HEK293 (cell line): ENCODE measurements at regions not wholly inside any gene's neighbourhood (a gene's known extent, or its start where the extent isn't known, plus 50 kb on each side); places are given as distances from the start of the nearest gene placed in this dataset.

Experiments used
- CTCF ChIA-PET: fragments of 350-600 bp; formaldehyde crosslinking; extraction: SDS; loops from one replicate; lab custom pipeline; 2021; ENCODE audit warnings: antibody characterized with exemption; lab: Yijun Ruan, JAX
- POLR2A ChIA-PET: fragments of 300-600 bp; formaldehyde crosslinking; extraction: SDS; loops from one replicate; lab custom pipeline; 2020; ENCODE audit warnings: antibody characterized with exemption, inconsistent platforms; lab: Yijun Ruan, JAX
- H3K27ac ChIP-seq: fragments of 200-500 bp; sonication (Bioruptor generic); 2 replicates; pipeline ENCODE4 v1.5.1; 2014; ENCODE audit warnings: low read depth, low read length, control low read depth, inconsistent platforms; ENCODE audit errors: extremely low read depth
- H3K36me3 ChIP-seq, 2 experiments: fragments of 200-500 bp in 1 of 2; sonication (Bioruptor generic) in 1 of 2; 1 replicate in 1 of 2; 2 replicates in 1 of 2; pipeline ENCODE4 v1.5.1; 2014 to 2017; ENCODE audit warnings: inconsistent platforms in 2 of 2, low read length in 2 of 2; ENCODE audit not compliant: control insufficient read depth in 2 of 2, insufficient read depth in 1 of 2
- H3K4me1 ChIP-seq: fragments of 200-500 bp; sonication (Bioruptor generic); 2 replicates; pipeline ENCODE4 v1.5.1; 2014; ENCODE audit warnings: mild to moderate bottlenecking, low read length, inconsistent platforms; ENCODE audit not compliant: control insufficient read depth, insufficient read depth
- H3K4me3 ChIP-seq: 2 replicates; pipeline ENCODE4 v1.5.1; 2011; ENCODE audit warnings: low read depth, mild to moderate bottlenecking, control low read depth, low read length, moderate library complexity
- H3K9me3 ChIP-seq: fragments of 200-500 bp; sonication (Bioruptor generic); 2 replicates; pipeline ENCODE4 v1.5.1; 2014; ENCODE audit warnings: low read depth, low read length, inconsistent platforms; ENCODE audit not compliant: control insufficient read depth, insufficient read depth
- GFI1B ChIP-seq: fragments of 450-650 bp; formaldehyde crosslinking; IDR thresholded peaks from 2 replicates; pipeline ENCODE4 v1.5.1; 2016; ENCODE audit warnings: missing biosample characterization, missing genetic modification characterization
- REST ChIP-seq: fragments of 450-650 bp; formaldehyde crosslinking; IDR thresholded peaks from 2 replicates; pipeline ENCODE4 v1.5.1; 2016; ENCODE audit warnings: missing biosample characterization, missing genetic modification characterization
- ZBTB11 ChIP-seq: fragments of 450-650 bp; formaldehyde crosslinking; conservative IDR thresholded peaks from 2 replicates; pipeline ENCODE4 v1.5.1; 2016; ENCODE audit warnings: low read depth, missing biosample characterization, missing genetic modification characterization
- ZBTB8A ChIP-seq: fragments of 450-650 bp; formaldehyde crosslinking; IDR thresholded peaks from 2 replicates; pipeline ENCODE4 v1.5.1; 2016; ENCODE audit warnings: missing biosample characterization, missing genetic modification characterization
- ZEB2 ChIP-seq: fragments of 450-650 bp; formaldehyde crosslinking; IDR thresholded peaks from 2 replicates; pipeline ENCODE4 v1.5.1; 2016; ENCODE audit warnings: missing biosample characterization, missing genetic modification characterization
- ZNF148 ChIP-seq: fragments of 450-650 bp; formaldehyde crosslinking; IDR thresholded peaks from 2 replicates; pipeline ENCODE4 v1.5.0; 2017; ENCODE audit warnings: missing biosample characterization, missing genetic modification characterization, borderline replicate concordance
- ZNF19 ChIP-seq: fragments of 450-650 bp; formaldehyde crosslinking; IDR thresholded peaks from 2 replicates; pipeline ENCODE4; 2016; ENCODE audit warnings: missing biosample characterization, missing genetic modification characterization, low read depth
- ZNF202 ChIP-seq: fragments of 450-650 bp; formaldehyde crosslinking; IDR thresholded peaks from 2 replicates; pipeline ENCODE4 v1.5.1; 2016; ENCODE audit warnings: missing biosample characterization, missing genetic modification characterization, borderline replicate concordance
- ZNF292 ChIP-seq: fragments of 450-650 bp; formaldehyde crosslinking; IDR thresholded peaks from 2 replicates; pipeline ENCODE4 v1.5.1; 2016; ENCODE audit warnings: low read depth, missing biosample characterization, missing genetic modification characterization, borderline replicate concordance
- ZNF324 ChIP-seq: fragments of 450-650 bp; formaldehyde crosslinking; IDR thresholded peaks from 2 replicates; pipeline ENCODE4 v1.5.1; 2016; ENCODE audit warnings: missing biosample characterization, missing genetic modification characterization
- ZNF394 ChIP-seq: fragments of 450-650 bp; formaldehyde crosslinking; IDR thresholded peaks from 2 replicates; pipeline ENCODE4 v1.5.1; 2016; ENCODE audit warnings: missing biosample characterization, missing genetic modification characterization, mild to moderate bottlenecking, moderate library complexity, borderline replicate concordance
- ZNF404 ChIP-seq: fragments of 450-650 bp; formaldehyde crosslinking; IDR thresholded peaks from 2 replicates; pipeline ENCODE4 v1.5.1; 2017; ENCODE audit warnings: missing biosample characterization, missing genetic modification characterization
- ZNF426 ChIP-seq: fragments of 450-650 bp; formaldehyde crosslinking; IDR thresholded peaks from 2 replicates; pipeline ENCODE4 v1.5.1; 2017; ENCODE audit warnings: missing biosample characterization, missing genetic modification characterization, mild to moderate bottlenecking, inconsistent platforms, moderate library complexity
- ZNF518A ChIP-seq: fragments of 450-650 bp; formaldehyde crosslinking; conservative IDR thresholded peaks from 2 replicates; pipeline ENCODE4 v1.5.1; 2016; ENCODE audit warnings: low read depth, missing biosample characterization, missing genetic modification characterization
- ZNF555 ChIP-seq: fragments of 450-650 bp; formaldehyde crosslinking; conservative IDR thresholded peaks from 2 replicates; pipeline ENCODE4 v1.5.1; 2017; ENCODE audit warnings: missing biosample characterization, mild to moderate bottlenecking, missing genetic modification characterization, inconsistent platforms
- ZNF623 ChIP-seq: fragments of 450-650 bp; formaldehyde crosslinking; IDR thresholded peaks from 2 replicates; pipeline ENCODE4 v1.5.1; 2016; ENCODE audit warnings: missing biosample characterization, missing genetic modification characterization
- ZSCAN5A ChIP-seq: fragments of 450-650 bp; formaldehyde crosslinking; IDR thresholded peaks from 2 replicates; pipeline ENCODE4 v1.5.1; 2016; ENCODE audit warnings: missing biosample characterization, missing genetic modification characterization
- ZXDB ChIP-seq: fragments of 450-650 bp; formaldehyde crosslinking; IDR thresholded peaks from 2 replicates; pipeline ENCODE4 v1.5.1; 2016; ENCODE audit warnings: missing biosample characterization, missing genetic modification characterization

GRCh38 chr5:40006260-40006659 is 581.5 kb upstream of the DAB2 start:
- 0 out of 2 replicates have a peak, but pooled peaks have one; percentile 60 for TF ChIP-seq ZNF202 (tag by site-specific recombination)
- no peak for TF ChIP-seq ZNF148 (tag by site-specific recombination)
- TF ChIP-seq ZNF518A (tag by site-specific recombination), result peak; percentile 68; the same call in 1 of the 2 replicates
- no peak for TF ChIP-seq ZNF324 (tag by site-specific recombination)
- TF ChIP-seq ZBTB8A (tag by site-specific recombination), result peak; percentile 57
- TF ChIP-seq ZNF555 (tag by site-specific recombination), result peak; percentile 62
- no peak for TF ChIP-seq ZNF404
- peak; percentile 45 for TF ChIP-seq ZNF623
- peak; percentile 84 for TF ChIP-seq ZNF394 (tag by site-specific recombination)
- no peak for TF ChIP-seq ZEB2 (tag by site-specific recombination)
- TF ChIP-seq ZSCAN5A (tag by site-specific recombination), result no peak
- 0 out of 2 replicates have a peak, but pooled peaks have one; percentile 23 for TF ChIP-seq ZNF292 (tag by site-specific recombination)
- TF ChIP-seq GFI1B (tag by site-specific recombination), result no peak
- peak; percentile 55; the same call in 1 of the 2 replicates for TF ChIP-seq ZBTB11
- peak; percentile 41; the same call in 1 of the 2 replicates for TF ChIP-seq REST (tag by site-specific recombination)
- TF ChIP-seq ZXDB (tag by site-specific recombination), result peak; percentile 44; the same call in 1 of the 2 replicates
- TF ChIP-seq ZNF426 (tag by site-specific recombination), result peak; percentile 58
- 0 out of 2 replicates have a peak, but pooled peaks have one; percentile 23 for TF ChIP-seq ZNF19 (tag by site-specific recombination)
- Histone ChIP-seq H3K4me3 (no peak overlapping the region), H3K9me3 (no peaks in the 10 kb centered on the region; the same call in 1 of the 2 replicates), H3K4me1 (no peaks in the 10 kb centered on the region), H3K36me3 (no peaks in the 10 kb centered on the region), H3K27ac (no peak overlapping the region)
- ChIA-PET CTCF (interaction anchor here (0.6 kb wide), 1 partner anchor 1565 kb away, joined by 3 read pairs; no protein-coding TSS in a partner anchor), POLR2A (interaction anchor here (0.8 kb wide), 1 partner anchor 887 kb away, joined by 3 read pairs; no protein-coding TSS in a partner anchor)
